HEK293T (cell line): ENCODE measurements at regions not wholly inside any gene's neighbourhood (a gene's known extent, or its start where the extent isn't known, plus 50 kb on each side); places are given as distances from the start of the nearest gene placed in this dataset.
"Not testable (repeated sequence)": the region's sequence is repeated elsewhere in the genome, so short reads cannot be mapped to it uniquely, and the experiment has no call there.

Experiments
- CTCF ChIA-PET: fragments of 350-600 bp; formaldehyde crosslinking; extraction: SDS; loops from one replicate; lab custom pipeline; 2021; ENCODE audit warnings: antibody characterized with exemption, inconsistent platforms; lab: Yijun Ruan, JAX
- POLR2A ChIA-PET: fragments of 350-600 bp; formaldehyde crosslinking; extraction: SDS; loops from one replicate; lab custom pipeline; 2020; ENCODE audit warnings: antibody characterized with exemption, inconsistent platforms; lab: Yijun Ruan, JAX
- DNase-seq: peaks from one replicate; pipeline ENCODE4 v3.0.0; 2012; ENCODE audit warnings: mixed read lengths; ENCODE audit errors: extremely low spot score
- ARNT ChIP-seq: fragments of 450-650 bp; IDR thresholded peaks from 2 replicates; pipeline ENCODE4 v1.6.1; 2017; ENCODE audit warnings: mild to moderate bottlenecking
- BHLHE40 ChIP-seq: fragments of 450-650 bp; IDR thresholded peaks from 2 replicates; pipeline ENCODE4 v1.6.1; 2016; ENCODE audit warnings: mild to moderate bottlenecking, moderate library complexity, borderline replicate concordance
- CTBP1 ChIP-seq: fragments of 450-650 bp; IDR thresholded peaks from 2 replicates; pipeline ENCODE4 v1.6.1; 2016; ENCODE audit warnings: borderline replicate concordance
- ELF4 ChIP-seq: fragments of 450-650 bp; IDR thresholded peaks from 2 replicates; pipeline ENCODE4 v1.6.1; 2017; ENCODE audit warnings: antibody characterized with exemption
- FOXA1 ChIP-seq: fragments of 450-650 bp; IDR thresholded peaks from 2 replicates; pipeline ENCODE4 v1.6.1; 2016; ENCODE audit warnings: mild to moderate bottlenecking
- FOXK2 ChIP-seq: fragments of 450-650 bp; IDR thresholded peaks from 2 replicates; pipeline ENCODE4 v1.6.1; 2016; ENCODE audit warnings: mild to moderate bottlenecking
- FOXM1 ChIP-seq: fragments of 450-650 bp; IDR thresholded peaks from 2 replicates; pipeline ENCODE4 v1.6.1; 2017; ENCODE audit warnings: mild to moderate bottlenecking, borderline replicate concordance
- HDGF ChIP-seq: fragments of 450-650 bp; IDR thresholded peaks from 2 replicates; pipeline ENCODE4 v1.6.1; 2017; ENCODE audit warnings: antibody characterized with exemption, borderline replicate concordance
- L3MBTL2 ChIP-seq: fragments of 450-650 bp; conservative IDR thresholded peaks from 2 replicates; pipeline ENCODE4 v1.6.1; 2016; ENCODE audit warnings: mild to moderate bottlenecking
- LEF1 ChIP-seq: fragments of 450-650 bp; IDR thresholded peaks from 2 replicates; pipeline ENCODE4 v1.6.1; 2017; ENCODE audit warnings: mild to moderate bottlenecking, borderline replicate concordance
- NFRKB ChIP-seq: fragments of 450-650 bp; IDR thresholded peaks from 2 replicates; pipeline ENCODE4 v1.6.1; 2016; ENCODE audit warnings: mild to moderate bottlenecking, moderate library complexity
- SP1 ChIP-seq: fragments of 450-650 bp; IDR thresholded peaks from 2 replicates; pipeline ENCODE4 v1.6.1; 2017
- SUZ12 ChIP-seq: fragments of 450-650 bp; IDR thresholded peaks from 2 replicates; pipeline ENCODE4 v1.6.1; 2016; ENCODE audit warnings: mild to moderate bottlenecking
- TARDBP ChIP-seq: fragments of 450-650 bp; IDR thresholded peaks from 2 replicates; pipeline ENCODE4 v1.6.1; 2016
- ZNF384 ChIP-seq: fragments of 450-650 bp; IDR thresholded peaks from 2 replicates; pipeline ENCODE4 v1.6.1; 2016
- TF ChIP-seq, protein P1 (sequence below): fragments of 450-650 bp; IDR thresholded peaks from 2 replicates; pipeline ENCODE4 v1.6.1; 2016

- POLR2A ChIA-PET: no interaction called here
- TF ChIP-seq ARNT: no peak
- no peak for TF ChIP-seq HDGF
- TF ChIP-seq SUZ12: no peak
- TF ChIP-seq, protein P1, sequence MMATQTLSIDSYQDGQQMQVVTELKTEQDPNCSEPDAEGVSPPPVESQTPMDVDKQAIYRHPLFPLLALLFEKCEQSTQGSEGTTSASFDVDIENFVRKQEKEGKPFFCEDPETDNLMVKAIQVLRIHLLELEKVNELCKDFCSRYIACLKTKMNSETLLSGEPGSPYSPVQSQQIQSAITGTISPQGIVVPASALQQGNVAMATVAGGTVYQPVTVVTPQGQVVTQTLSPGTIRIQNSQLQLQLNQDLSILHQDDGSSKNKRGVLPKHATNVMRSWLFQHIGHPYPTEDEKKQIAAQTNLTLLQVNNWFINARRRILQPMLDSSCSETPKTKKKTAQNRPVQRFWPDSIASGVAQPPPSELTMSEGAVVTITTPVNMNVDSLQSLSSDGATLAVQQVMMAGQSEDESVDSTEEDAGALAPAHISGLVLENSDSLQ: no peak
- no peak for TF ChIP-seq BHLHE40
- TF ChIP-seq CTBP1: no peak
- TF ChIP-seq FOXM1: no peak
- no peak for TF ChIP-seq ELF4
- TF ChIP-seq FOXK2: no peak
- TF ChIP-seq LEF1: no peak
- no peak for TF ChIP-seq ZNF384
- TF ChIP-seq TARDBP: no peak
- no peak for TF ChIP-seq SP1
- no peak for TF ChIP-seq FOXA1
- TF ChIP-seq L3MBTL2: no peak
- no peak for TF ChIP-seq NFRKB
- no peak for DNase-seq
- CTCF ChIA-PET: no interaction called here
Measured at GRCh38 chr3:124639406-124640237, 90.6 kb upstream of the UMPS start.

DNA sequence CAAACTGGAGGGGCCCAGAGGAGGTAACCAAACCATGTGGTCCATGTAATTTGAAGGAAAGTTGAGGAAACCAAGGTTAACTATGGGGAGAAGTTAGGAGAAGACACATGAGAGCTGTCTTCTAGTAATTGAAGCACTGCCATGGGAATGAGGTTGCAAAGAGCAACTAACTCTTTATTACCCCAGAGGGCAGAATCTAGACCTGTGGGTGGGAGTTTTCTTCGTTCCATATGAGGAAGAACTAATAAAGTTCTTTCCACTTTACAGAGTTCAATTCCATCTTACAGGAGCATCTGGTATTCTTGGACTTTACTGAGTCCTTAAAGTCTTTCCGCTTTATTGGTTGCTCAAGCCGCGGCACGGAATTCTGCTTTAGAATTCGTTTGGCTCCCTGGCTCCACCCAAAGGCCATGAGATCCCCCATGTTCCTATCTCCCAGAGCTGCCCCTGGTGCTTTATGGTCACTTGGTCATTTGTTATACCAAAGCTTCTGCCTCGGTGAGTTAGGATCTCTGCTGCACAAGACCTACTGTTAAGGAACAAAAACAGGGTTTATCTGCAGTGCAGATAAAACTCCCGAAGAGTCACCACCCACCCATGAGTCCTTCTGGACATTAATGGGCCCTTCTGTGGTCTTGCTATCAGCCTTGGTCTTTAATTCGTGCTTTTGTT, 89.5 kb upstream of the UMPS start:
- no peak for DNase-seq
- POLR2A ChIA-PET: no interaction called here
- CTCF ChIA-PET: interaction anchor here (0.7 kb wide), 1 partner anchor 26 kb away, joined by 3 read pairs; no protein-coding TSS in a partner anchor
- TF ChIP-seq ARNT: no peak
- TF ChIP-seq SP1: no peak
- no peak for TF ChIP-seq SUZ12
- TF ChIP-seq FOXK2: no peak
- TF ChIP-seq, protein P1: no peak
- TF ChIP-seq L3MBTL2: no peak
- no peak for TF ChIP-seq ELF4
- TF ChIP-seq CTBP1: no peak
- no peak for TF ChIP-seq HDGF
- no peak for TF ChIP-seq ZNF384
- TF ChIP-seq TARDBP: no peak
- TF ChIP-seq LEF1: no peak
- TF ChIP-seq NFRKB: no peak
- no peak for TF ChIP-seq BHLHE40
- TF ChIP-seq FOXM1: no peak

DNA sequence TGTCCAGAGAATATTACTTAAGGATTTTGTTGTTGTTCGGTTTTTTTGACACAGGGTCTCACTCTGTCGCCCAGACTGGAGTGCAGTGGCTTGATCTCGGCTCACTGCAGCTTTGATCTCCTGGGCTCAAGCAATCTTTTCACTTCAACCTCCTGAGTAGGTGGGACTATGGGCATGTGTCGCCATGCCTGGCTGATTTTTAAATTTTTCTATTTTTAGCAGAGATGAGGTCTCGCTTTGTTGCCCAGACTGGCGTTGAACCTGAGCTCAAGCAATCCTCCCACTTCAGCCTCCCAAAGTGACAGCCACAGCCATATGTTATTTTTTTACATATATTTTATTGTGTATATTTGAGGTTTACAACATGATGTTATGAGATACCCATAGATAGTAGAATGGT, 86.8 kb upstream of the UMPS start:
- ChIA-PET POLR2A (no interaction called here), CTCF (interaction anchor here (1.3 kb wide), 1 partner anchor 15 kb away, joined by 4 read pairs; no protein-coding TSS in a partner anchor)
- TF ChIP-seq CTBP1 (no peak), FOXM1 (no peak), NFRKB (no peak), FOXK2 (no peak), SUZ12 (no peak), SP1 (no peak), ARNT (no peak), L3MBTL2 (no peak), HDGF (no peak), TARDBP (no peak), BHLHE40 (no peak), FOXA1 (no peak), ZNF384 (no peak)
- TF ChIP-seq, protein P1: no peak
- DNase-seq: no peak

DNA sequence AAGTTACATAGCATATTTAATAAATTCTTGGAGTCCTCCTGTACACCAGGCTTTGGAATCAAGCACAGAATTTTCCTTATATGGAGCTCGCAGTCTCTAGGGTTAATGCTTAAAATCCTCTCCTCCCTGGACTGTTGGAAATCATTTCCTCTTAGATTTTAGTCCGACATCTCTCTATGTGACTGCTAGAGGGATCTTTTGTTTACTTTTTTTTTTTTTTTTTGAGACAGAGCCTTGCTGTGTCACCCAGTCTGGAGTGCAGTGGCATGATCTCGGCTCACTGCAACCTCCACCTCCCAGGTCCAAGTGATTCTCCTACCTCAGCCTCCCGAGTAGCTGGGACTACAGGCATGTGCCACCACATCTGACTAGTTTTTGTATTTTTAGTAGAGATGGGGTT, 84.1 kb upstream of the UMPS start:
- POLR2A ChIA-PET, DNase-seq, CTCF ChIA-PET: not testable (repeated sequence)

GRCh38 chr3:124648551-124648950, 81.7 kb upstream of the UMPS start:
- DNase-seq: no peak
- ChIA-PET POLR2A (no interaction called here), CTCF (no interaction called here)
- TF ChIP-seq L3MBTL2: no peak
- TF ChIP-seq LEF1: no peak
- TF ChIP-seq SUZ12: no peak
- no peak for TF ChIP-seq FOXA1
- TF ChIP-seq CTBP1: no peak
- TF ChIP-seq, protein P1: no peak
- TF ChIP-seq TARDBP: no peak
- no peak for TF ChIP-seq FOXK2

GRCh38 chr3:124650798-124651197, 79.5 kb upstream of the UMPS start:
- DNase-seq: no peak
- ChIA-PET CTCF (no interaction called here), POLR2A (no interaction called here)
- TF ChIP-seq SP1: no peak
- TF ChIP-seq FOXK2: no peak
- TF ChIP-seq CTBP1: no peak
- no peak for TF ChIP-seq ELF4
- no peak for TF ChIP-seq ARNT
- no peak for TF ChIP-seq SUZ12
- TF ChIP-seq ZNF384: no peak
- no peak for TF ChIP-seq FOXM1
- TF ChIP-seq, protein P1: no peak
- TF ChIP-seq FOXA1: no peak
- no peak for TF ChIP-seq HDGF
- no peak for TF ChIP-seq L3MBTL2
- TF ChIP-seq NFRKB: no peak
- TF ChIP-seq LEF1: no peak
- TF ChIP-seq TARDBP: no peak
- TF ChIP-seq BHLHE40: no peak

DNA sequence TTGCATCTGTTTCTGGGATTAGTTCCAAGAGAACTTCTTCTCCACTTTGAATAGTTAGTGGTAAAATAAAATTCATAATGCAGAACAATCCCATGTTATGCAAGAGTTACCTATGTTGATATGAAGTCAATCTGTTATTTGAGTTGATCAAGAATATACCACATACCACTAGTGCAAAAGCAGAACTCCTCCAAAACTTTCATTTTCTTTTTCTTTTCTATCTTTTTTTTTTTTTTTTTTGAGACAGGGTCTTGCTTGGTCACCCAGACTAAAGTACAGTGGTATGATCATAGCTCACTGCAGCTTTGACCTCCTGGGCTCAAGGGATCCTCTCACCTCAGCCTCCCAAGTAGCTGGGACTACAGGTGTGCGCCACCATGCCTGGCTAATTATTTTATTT, 78.8 kb upstream of the UMPS start:
- DNase-seq, POLR2A ChIA-PET, CTCF ChIA-PET: not testable (repeated sequence)
